ENCODE measurements at regions not wholly inside any gene's neighbourhood (a gene's known extent, or its start where the extent isn't known, plus 50 kb on each side); places are given as distances from the start of the nearest gene placed in this dataset.
"Not testable (repeated sequence)": the region's sequence is repeated elsewhere in the genome, so short reads cannot be mapped to it uniquely, and the experiment has no call there.

DNA sequence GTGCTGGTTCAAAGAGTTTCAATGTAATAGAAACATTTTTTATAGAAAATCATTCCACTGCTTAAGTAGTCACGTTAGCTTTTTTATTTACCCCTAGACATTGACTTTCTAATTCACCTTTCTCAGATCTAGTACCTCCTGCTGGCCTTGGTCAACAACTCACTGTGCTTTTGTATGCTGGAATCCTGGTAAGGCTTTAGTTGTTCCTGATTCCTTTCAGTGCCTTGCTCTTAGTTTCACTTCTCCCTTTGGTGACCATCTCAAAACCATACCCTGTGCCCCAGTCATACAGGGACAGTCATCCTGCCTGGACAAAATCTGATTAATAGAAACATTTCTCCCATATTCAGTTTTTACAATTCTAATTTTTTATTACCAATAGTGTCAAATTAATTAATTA, 130.2 kb downstream of the GPR37 start:
- Histone ChIP-seq H3K4me3 (ENCODE audit: low read depth, low read length) (no peak overlapping the region), H3K27me3 (ENCODE audit: control insufficient read depth, insufficient read depth, low read length) (no peaks in the 10 kb centered on the region), H3K9me3 (ENCODE audit: control insufficient read depth, insufficient read depth, low read depth, low read length) (peaks cover 9% of the 10 kb centered on the region; the same call in 1 of the 2 replicates), H3K4me1 (ENCODE audit: control insufficient read depth, insufficient read depth, low read length) (peaks cover 4% of the 10 kb centered on the region), H3K27ac (ENCODE audit: low read depth, low read length) (no peak overlapping the region), H3K9ac (ENCODE audit: low read length) (no peak overlapping the region), H3K36me3 (ENCODE audit: control insufficient read depth, insufficient read depth, low read length) (no peaks in the 10 kb centered on the region)

DNA sequence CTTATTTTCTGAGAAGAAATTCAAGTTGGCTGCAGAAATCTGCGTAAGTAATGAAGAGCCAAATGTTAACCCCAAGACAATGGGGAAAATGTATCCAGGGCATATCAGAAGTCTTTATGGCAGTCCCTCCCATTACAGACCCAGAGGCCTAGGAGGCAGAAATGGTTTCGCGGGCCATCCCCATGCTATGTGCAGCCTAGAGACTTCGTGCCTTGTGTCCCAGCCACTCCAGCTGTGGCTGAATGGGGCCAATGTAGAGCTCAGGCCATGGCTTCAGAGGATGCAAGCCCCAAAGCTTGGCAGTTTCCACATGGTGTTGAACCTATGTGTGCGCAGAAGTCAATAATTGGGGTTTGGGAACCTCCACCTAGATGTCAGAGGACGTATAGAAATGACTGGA, 131.9 kb downstream of the GPR37 start:
- Histone ChIP-seq H3K27me3 (ENCODE audit: control insufficient read depth, insufficient read depth, low read length) (no peaks in the 10 kb centered on the region), H3K4me3 (ENCODE audit: low read depth, low read length) (no peak overlapping the region), H3K27ac (ENCODE audit: low read depth, low read length) (no peak overlapping the region), H3K9ac (ENCODE audit: low read length) (no peak overlapping the region), H3K36me3 (ENCODE audit: control insufficient read depth, insufficient read depth, low read length) (no peaks in the 10 kb centered on the region), H3K9me3 (ENCODE audit: control insufficient read depth, insufficient read depth, low read depth, low read length) (peaks cover 9% of the 10 kb centered on the region; the same call in 1 of the 2 replicates), H3K4me1 (ENCODE audit: control insufficient read depth, insufficient read depth, low read length) (no peaks in the 10 kb centered on the region; the same call in 1 of the 2 replicates)

DNA sequence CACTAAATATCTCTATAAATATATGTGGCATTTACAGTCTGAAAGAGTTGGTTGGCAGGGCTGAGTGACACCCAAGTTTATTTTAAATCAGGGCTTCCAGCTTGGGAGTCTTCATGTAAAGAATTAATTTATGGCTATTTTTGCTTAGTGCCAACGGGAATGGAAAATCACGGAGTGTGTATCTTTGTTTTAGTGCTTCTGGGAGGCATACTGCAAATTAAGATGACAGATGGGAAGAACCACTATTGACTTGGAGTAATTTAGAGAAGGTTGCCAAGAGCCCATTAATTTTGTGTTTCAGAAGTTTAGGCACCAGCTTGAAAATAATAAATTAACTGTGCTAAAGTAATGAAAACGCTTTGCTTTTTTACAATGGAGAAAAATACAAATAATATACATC, 135.2 kb downstream of the GPR37 start:
- Histone ChIP-seq H3K27ac (ENCODE audit: low read depth, low read length) (no peak overlapping the region), H3K36me3 (ENCODE audit: control insufficient read depth, insufficient read depth, low read length) (no peaks in the 10 kb centered on the region), H3K9ac (ENCODE audit: low read length) (no peak overlapping the region), H3K4me1 (ENCODE audit: control insufficient read depth, insufficient read depth, low read length) (no peaks in the 10 kb centered on the region), H3K27me3 (ENCODE audit: control insufficient read depth, insufficient read depth, low read length) (no peaks in the 10 kb centered on the region), H3K9me3 (ENCODE audit: control insufficient read depth, insufficient read depth, low read depth, low read length) (peaks cover 9% of the 10 kb centered on the region; the same call in 1 of the 2 replicates), H3K4me3 (ENCODE audit: low read depth, low read length) (no peak overlapping the region)

DNA sequence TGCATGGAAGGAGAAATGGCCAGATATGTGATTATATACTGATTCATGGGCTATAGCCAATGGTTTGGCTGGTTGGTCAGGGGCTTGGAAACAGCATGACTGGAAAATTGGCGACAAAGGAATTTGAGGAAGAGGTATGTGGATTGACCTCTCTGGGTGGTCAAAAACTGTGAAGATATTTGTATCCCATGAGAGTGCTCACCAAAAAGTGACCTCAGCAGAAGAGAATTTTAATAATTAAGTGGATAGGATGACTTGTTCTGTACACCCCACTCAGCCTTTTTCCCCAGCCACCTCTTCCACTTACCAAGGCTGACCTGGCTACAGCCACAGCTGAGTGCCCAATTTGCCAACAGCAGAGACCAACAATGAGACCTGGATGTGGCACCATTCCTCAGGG, 146.7 kb downstream of the GPR37 start:
- H3K36me3 ChIP-seq (ENCODE audit: control insufficient read depth, insufficient read depth, low read length), result no peaks in the 10 kb centered on the region
- H3K27ac ChIP-seq (ENCODE audit: low read depth, low read length), result no peak overlapping the region
- no peak overlapping the region for H3K4me3 ChIP-seq (ENCODE audit: low read depth, low read length)
- no peaks in the 10 kb centered on the region for H3K4me1 ChIP-seq (ENCODE audit: control insufficient read depth, insufficient read depth, low read length)
- no peaks in the 10 kb centered on the region for H3K9me3 ChIP-seq (ENCODE audit: control insufficient read depth, insufficient read depth, low read depth, low read length)
- H3K9ac ChIP-seq (ENCODE audit: low read length), result no peak overlapping the region
- H3K27me3 ChIP-seq (ENCODE audit: control insufficient read depth, insufficient read depth, low read length), result no peaks in the 10 kb centered on the region

DNA sequence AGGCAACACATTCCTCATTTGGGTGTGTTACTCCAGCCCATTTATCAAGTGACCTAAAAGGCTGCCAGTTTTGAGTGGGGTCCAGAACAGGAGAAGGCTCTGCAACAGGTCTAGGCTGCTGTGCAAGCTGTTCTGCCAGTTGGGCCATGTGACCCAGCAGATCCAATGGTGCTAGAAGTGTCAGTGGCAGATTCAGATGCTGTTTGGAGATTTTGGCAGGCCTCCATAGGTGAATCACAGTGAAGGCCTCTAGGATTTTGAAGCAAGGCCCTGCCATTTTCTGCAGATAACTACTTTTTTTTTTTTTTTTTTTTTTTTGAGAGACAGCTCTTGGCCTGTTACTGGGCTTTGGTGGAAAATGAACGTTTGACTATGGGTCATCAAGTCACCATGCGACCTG, 147.5 kb downstream of the GPR37 start:
- H3K27me3 ChIP-seq (ENCODE audit: control insufficient read depth, insufficient read depth, low read length); H3K27ac ChIP-seq (ENCODE audit: low read depth, low read length); H3K9ac ChIP-seq (ENCODE audit: low read length); H3K4me3 ChIP-seq (ENCODE audit: low read depth, low read length); H3K4me1 ChIP-seq (ENCODE audit: control insufficient read depth, insufficient read depth, low read length); H3K9me3 ChIP-seq (ENCODE audit: control insufficient read depth, insufficient read depth, low read depth, low read length); H3K36me3 ChIP-seq (ENCODE audit: control insufficient read depth, insufficient read depth, low read length): not testable (repeated sequence)

DNA sequence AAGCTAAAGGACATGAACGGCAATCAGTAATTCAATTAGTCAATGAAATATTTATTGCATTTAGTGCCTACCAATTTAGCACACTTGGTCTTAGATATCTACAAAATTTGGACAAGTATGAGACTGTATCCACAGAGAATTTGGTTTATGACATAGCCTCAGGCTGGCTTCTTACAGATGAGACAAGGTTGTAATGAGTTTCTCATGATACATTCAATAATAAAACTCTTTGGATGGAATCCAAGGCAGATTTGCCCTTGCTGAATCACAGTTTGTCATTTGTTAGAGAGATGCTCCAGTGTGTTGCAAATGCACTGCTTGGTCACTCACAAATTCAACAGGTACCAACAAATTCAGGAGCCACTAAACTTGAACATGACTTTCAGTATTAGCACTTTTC, 162.5 kb downstream of the GPR37 start:
- H3K36me3 ChIP-seq (ENCODE audit: control insufficient read depth, insufficient read depth, low read length), result no peaks in the 10 kb centered on the region
- no peaks in the 10 kb centered on the region for H3K4me1 ChIP-seq (ENCODE audit: control insufficient read depth, insufficient read depth, low read length)
- no peak overlapping the region for H3K9ac ChIP-seq (ENCODE audit: low read length)
- no peak overlapping the region for H3K4me3 ChIP-seq (ENCODE audit: low read depth, low read length)
- no peaks in the 10 kb centered on the region for H3K9me3 ChIP-seq (ENCODE audit: control insufficient read depth, insufficient read depth, low read depth, low read length)
- H3K27ac ChIP-seq (ENCODE audit: low read depth, low read length), result no peak overlapping the region
- H3K27me3 ChIP-seq (ENCODE audit: control insufficient read depth, insufficient read depth, low read length), result no peaks in the 10 kb centered on the region

DNA sequence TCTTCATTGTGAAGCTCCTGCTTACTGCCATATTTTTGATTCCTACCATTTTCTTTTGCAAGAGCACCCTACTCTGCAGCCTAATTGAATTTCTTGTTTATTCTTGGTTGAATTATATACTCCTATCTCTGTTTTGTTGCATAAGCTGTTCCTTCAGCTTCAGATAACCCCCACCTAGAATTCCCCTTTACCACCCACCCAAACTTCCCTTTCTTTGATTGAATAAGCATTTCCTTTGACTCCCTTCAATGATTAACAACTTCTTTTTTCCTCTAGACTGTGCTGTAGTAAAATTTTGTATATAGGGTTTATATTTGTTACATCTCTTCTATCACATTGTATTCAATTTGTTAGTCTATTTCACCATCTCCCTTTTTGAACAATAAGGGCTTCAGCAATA, 168.1 kb downstream of the GPR37 start:
- Histone ChIP-seq H3K27me3 (ENCODE audit: control insufficient read depth, insufficient read depth, low read length) (no peaks in the 10 kb centered on the region), H3K9ac (ENCODE audit: low read length) (no peak overlapping the region), H3K9me3 (ENCODE audit: control insufficient read depth, insufficient read depth, low read depth, low read length) (no peaks in the 10 kb centered on the region), H3K27ac (ENCODE audit: low read depth, low read length) (no peak overlapping the region), H3K4me1 (ENCODE audit: control insufficient read depth, insufficient read depth, low read length) (no peaks in the 10 kb centered on the region), H3K36me3 (ENCODE audit: control insufficient read depth, insufficient read depth, low read length) (no peaks in the 10 kb centered on the region), H3K4me3 (ENCODE audit: low read depth, low read length) (no peak overlapping the region)

DNA sequence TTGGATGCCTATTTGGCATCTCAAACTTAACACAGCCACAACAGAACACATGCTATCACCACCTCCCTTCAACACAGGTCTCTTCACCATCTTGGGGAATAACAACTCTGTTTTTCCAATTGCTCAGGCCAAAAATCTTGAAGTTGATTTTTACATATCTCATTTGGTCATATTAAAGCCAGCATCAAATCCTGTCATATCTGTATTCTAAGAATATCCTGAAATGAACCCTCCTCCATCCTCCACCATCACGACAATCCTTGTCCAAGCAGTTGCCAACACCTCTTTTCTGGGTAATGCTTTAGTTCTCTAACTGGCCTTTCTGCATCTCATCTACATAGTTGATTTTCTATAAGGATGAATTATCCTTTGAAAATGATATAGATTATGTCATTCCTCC, 168.7 kb downstream of the GPR37 start:
- Histone ChIP-seq H3K36me3 (ENCODE audit: control insufficient read depth, insufficient read depth, low read length) (no peaks in the 10 kb centered on the region), H3K27me3 (ENCODE audit: control insufficient read depth, insufficient read depth, low read length) (no peaks in the 10 kb centered on the region), H3K4me3 (ENCODE audit: low read depth, low read length) (no peak overlapping the region), H3K9ac (ENCODE audit: low read length) (no peak overlapping the region), H3K4me1 (ENCODE audit: control insufficient read depth, insufficient read depth, low read length) (no peaks in the 10 kb centered on the region), H3K27ac (ENCODE audit: low read depth, low read length) (no peak overlapping the region), H3K9me3 (ENCODE audit: control insufficient read depth, insufficient read depth, low read depth, low read length) (no peaks in the 10 kb centered on the region)

DNA sequence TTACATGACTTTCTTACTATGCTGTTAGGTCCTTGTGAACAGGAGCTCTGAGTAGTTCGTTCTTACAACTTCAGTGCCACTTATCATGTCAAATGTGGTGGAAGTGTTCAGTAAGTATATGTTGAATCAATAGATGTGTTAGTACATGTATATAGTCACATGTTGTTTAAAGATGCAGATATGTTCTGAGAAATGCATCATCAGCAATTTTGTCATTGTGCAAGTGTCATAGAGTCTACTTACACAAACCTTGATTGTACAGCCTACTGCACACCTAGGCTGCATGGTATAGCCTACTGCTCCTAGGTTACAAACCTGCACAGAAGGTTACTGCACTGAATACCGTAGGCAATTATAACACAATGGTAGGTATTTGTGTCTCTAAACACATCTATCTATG, 174.8 kb downstream of the GPR37 start:
- no peaks in the 10 kb centered on the region for H3K36me3 ChIP-seq (ENCODE audit: control insufficient read depth, insufficient read depth, low read length)
- H3K9me3 ChIP-seq (ENCODE audit: control insufficient read depth, insufficient read depth, low read depth, low read length), result no peaks in the 10 kb centered on the region
- H3K27ac ChIP-seq (ENCODE audit: low read depth, low read length), result no peak overlapping the region
- no peak overlapping the region for H3K4me3 ChIP-seq (ENCODE audit: low read depth, low read length)
- no peaks in the 10 kb centered on the region for H3K27me3 ChIP-seq (ENCODE audit: control insufficient read depth, insufficient read depth, low read length)
- no peaks in the 10 kb centered on the region for H3K4me1 ChIP-seq (ENCODE audit: control insufficient read depth, insufficient read depth, low read length)
- H3K9ac ChIP-seq (ENCODE audit: low read length), result no peak overlapping the region

DNA sequence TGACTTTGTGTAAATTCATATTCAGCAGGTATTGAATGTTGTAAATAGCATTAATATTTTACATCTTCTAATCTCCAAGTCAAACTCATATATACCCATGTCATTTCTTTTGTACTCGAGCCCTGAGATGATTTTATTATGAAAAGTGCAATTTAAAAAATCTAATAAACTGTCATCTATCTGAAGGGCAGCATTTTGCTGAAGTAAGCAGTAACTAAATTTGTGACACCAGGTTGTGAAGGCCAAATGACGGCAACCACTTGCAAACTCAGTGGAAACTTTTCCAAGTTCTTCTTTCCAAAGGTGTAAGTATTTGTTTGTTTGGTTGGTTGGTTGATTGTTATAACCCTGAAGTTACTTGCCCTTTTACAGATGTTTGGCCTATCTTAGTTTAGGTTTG, 188.3 kb downstream of the GPR37 start:
- no peaks in the 10 kb centered on the region for H3K4me1 ChIP-seq (ENCODE audit: control insufficient read depth, insufficient read depth, low read length)
- no peak overlapping the region for H3K4me3 ChIP-seq (ENCODE audit: low read depth, low read length)
- H3K9me3 ChIP-seq (ENCODE audit: control insufficient read depth, insufficient read depth, low read depth, low read length), result no peaks in the 10 kb centered on the region
- H3K36me3 ChIP-seq (ENCODE audit: control insufficient read depth, insufficient read depth, low read length), result no peaks in the 10 kb centered on the region
- H3K27ac ChIP-seq (ENCODE audit: low read depth, low read length), result no peak overlapping the region
- H3K9ac ChIP-seq (ENCODE audit: low read length), result no peak overlapping the region
- no peaks in the 10 kb centered on the region for H3K27me3 ChIP-seq (ENCODE audit: control insufficient read depth, insufficient read depth, low read length)

DNA sequence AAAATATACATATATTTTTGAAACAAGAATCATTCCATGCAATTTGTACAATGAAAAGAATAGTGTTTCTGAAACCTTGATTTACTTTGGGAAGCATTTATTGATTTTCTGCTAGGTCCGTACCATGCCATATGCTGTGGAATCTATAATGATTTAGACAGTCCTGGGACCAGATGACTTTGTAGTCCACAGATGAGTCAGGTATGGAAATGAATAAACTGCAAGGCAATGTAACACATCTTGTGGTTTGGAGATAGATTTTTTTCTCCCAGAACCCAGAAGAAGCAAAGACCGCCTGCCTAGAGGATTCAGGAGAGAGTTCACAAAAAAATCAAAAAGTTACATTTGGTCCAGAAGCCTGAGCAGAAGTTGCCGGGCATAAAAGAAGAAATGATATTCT, 190.4 kb downstream of the GPR37 start:
- Histone ChIP-seq H3K27ac (ENCODE audit: low read depth, low read length) (no peak overlapping the region), H3K4me3 (ENCODE audit: low read depth, low read length) (no peak overlapping the region), H3K27me3 (ENCODE audit: control insufficient read depth, insufficient read depth, low read length) (no peaks in the 10 kb centered on the region), H3K9ac (ENCODE audit: low read length) (no peak overlapping the region), H3K36me3 (ENCODE audit: control insufficient read depth, insufficient read depth, low read length) (no peaks in the 10 kb centered on the region), H3K9me3 (ENCODE audit: control insufficient read depth, insufficient read depth, low read depth, low read length) (no peaks in the 10 kb centered on the region), H3K4me1 (ENCODE audit: control insufficient read depth, insufficient read depth, low read length) (no peaks in the 10 kb centered on the region)

DNA sequence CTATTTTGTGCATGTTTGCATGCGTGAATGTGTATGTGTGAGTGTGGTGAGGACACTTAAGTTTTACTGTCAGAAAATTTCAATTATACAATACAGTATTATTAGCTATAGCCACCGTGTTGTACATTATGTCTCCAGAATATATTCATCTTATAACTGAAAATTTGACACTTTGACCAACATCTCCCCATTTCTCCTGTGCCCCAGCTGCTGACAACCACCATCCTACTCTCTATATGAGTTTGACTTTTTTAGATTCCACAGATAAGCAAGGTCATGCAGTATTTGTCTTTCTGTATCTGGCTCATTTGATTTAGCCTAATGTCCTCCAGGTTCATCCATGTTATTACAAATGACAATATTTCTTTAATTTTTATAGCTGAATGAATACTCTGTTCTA, 195.0 kb downstream of the GPR37 start:
- no peak overlapping the region for H3K9ac ChIP-seq (ENCODE audit: low read length)
- H3K36me3 ChIP-seq (ENCODE audit: control insufficient read depth, insufficient read depth, low read length), result no peaks in the 10 kb centered on the region
- peaks cover 4% of the 10 kb centered on the region; the same call in 1 of the 2 replicates for H3K4me1 ChIP-seq (ENCODE audit: control insufficient read depth, insufficient read depth, low read length)
- no peak overlapping the region for H3K4me3 ChIP-seq (ENCODE audit: low read depth, low read length)
- H3K9me3 ChIP-seq (ENCODE audit: control insufficient read depth, insufficient read depth, low read depth, low read length), result no peaks in the 10 kb centered on the region
- no peak overlapping the region for H3K27ac ChIP-seq (ENCODE audit: low read depth, low read length)
- no peaks in the 10 kb centered on the region for H3K27me3 ChIP-seq (ENCODE audit: control insufficient read depth, insufficient read depth, low read length)
